ENCODE measurements at regions not wholly inside any gene's neighbourhood (a gene's known extent, or its start where the extent isn't known, plus 50 kb on each side); places are given as distances from the start of the nearest gene placed in this dataset.
A peak's percentile ranks its signal among the peaks of the same experiment; 100 is the strongest.

GRCh38 chr15:66881173-66881905, 179.3 kb downstream of the SMAD6 start:
- Histone ChIP-seq H2BK120ac (ENCODE audit: low read depth, low read length, poor library complexity, severe bottlenecking) (no peak overlapping the region), H3K79me2 (ENCODE audit: insufficient read depth, low read length) (no peaks in the 10 kb centered on the region), H3K56ac (ENCODE audit: insufficient read length, low read depth, low read length) (no peak overlapping the region), H3K14ac (ENCODE audit: insufficient read depth, low read length) (no peak overlapping the region), H3K27ac (ENCODE audit: insufficient read length, low read depth, low read length) (no peak overlapping the region), H2AK5ac (ENCODE audit: insufficient read length, low read length) (no peak overlapping the region), H3K27me3 (ENCODE audit: insufficient read depth, low read length) (no peaks in the 10 kb centered on the region), H4K20me1 (ENCODE audit: control insufficient read depth, insufficient read depth, insufficient read length) (no peaks in the 10 kb centered on the region), H3K9ac (ENCODE audit: extremely low read depth, insufficient read length, low read length) (no peak overlapping the region), H4K8ac (replicated peaks; ENCODE audit: insufficient read length, low read depth, low read length) (no peak overlapping the region), H2BK5ac (ENCODE audit: insufficient read length, low read length) (no peak overlapping the region), H3K4me1 (ENCODE audit: insufficient read depth, low read length) (no peaks in the 10 kb centered on the region; the same call in 1 of the 2 replicates), H3T11ph (ENCODE audit: low read length) (no peak overlapping the region), H2BK20ac (ENCODE audit: low read depth, low read length, poor library complexity, severe bottlenecking) (no peak overlapping the region), H4K91ac (ENCODE audit: insufficient read length, low read depth, low read length) (no peak overlapping the region), H3K9me3 (ENCODE audit: control insufficient read depth, low read depth, low read length) (peaks cover 7% of the 10 kb centered on the region), H3K79me1 (ENCODE audit: insufficient read depth, low read depth, low read length, poor library complexity, severe bottlenecking) (no peaks in the 10 kb centered on the region), H3K23me2 (ENCODE audit: insufficient read length, low read depth, low read length, poor library complexity, severe bottlenecking) (no peaks in the 10 kb centered on the region), H3K4me2 (ENCODE audit: insufficient read depth, insufficient read length, low read length) (no peak overlapping the region), H3K4ac (ENCODE audit: low read depth, low read length) (no peak overlapping the region), H4K5ac (ENCODE audit: insufficient read length, low read depth, low read length) (no peak overlapping the region), H2AFZ (ENCODE audit: low read length) (no peak overlapping the region), H2BK12ac (ENCODE audit: insufficient read length, low read depth, low read length) (no peak overlapping the region), H2BK15ac (ENCODE audit: low read depth, low read length) (no peak overlapping the region), H3K18ac (ENCODE audit: insufficient read length, low read depth, low read length) (no peak overlapping the region), H3K23ac (ENCODE audit: insufficient read length, low read depth, low read length) (no peak overlapping the region)
- no peak for DNase-seq
- Mint-ChIP-seq H3K27me3 (ENCODE audit: low read depth) (no peaks in the 10 kb centered on the region; the same call in none of the 2 replicates), H3K4me3 (no peak overlapping the region), H3K9me3 (peaks cover 3% of the 10 kb centered on the region in 2 experiments), H3K4me1 (peaks cover 18 to 27% of the 10 kb centered on the region in 2 experiments), H3K27ac (peak overlapping the region in 2 of 3 experiments; percentile 34 to 87; a peak in 2 of 7 replicates), H3K36me3 (ENCODE audit: insufficient read depth in 1 of 3, low read depth in 3 of 3) (peaks cover 1 to 3% (median 2%) of the 10 kb centered on the region in 3 experiments; a peak in 5 of 7 replicates)
- no peak for TF ChIP-seq CTCF (conservative IDR thresholded peaks at IDR 0.05)
- WGBS (ENCODE audit: extremely low coverage, insufficient read length, low lambda C conversion rate): no CpG with 5 or more reads among the region's 12 CpGs

Data from H9 (cell line).